ENCODE measurements at regions not wholly inside any gene's neighbourhood (a gene's known extent, or its start where the extent isn't known, plus 50 kb on each side); places are given as distances from the start of the nearest gene placed in this dataset.

DNA sequence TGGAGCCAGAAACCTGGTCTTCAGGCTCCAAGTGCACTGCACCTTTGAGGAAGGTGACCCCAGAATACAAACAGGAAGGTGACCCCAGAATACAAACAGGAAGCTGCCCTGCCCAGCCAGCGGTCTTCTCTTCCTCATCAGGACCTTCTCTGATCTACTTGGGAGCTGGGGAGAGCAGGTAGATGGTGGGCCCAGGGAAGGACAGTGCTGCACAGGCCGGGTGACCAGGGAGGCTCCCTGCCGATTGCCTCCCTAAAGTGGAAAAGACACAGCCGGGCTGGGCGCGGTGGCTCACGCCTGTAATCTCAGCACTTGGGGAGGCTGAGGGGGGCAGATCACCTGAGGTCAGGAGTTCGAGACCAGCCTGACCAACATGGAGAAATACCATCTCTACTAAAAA, 151.8 kb upstream of the CHST15 start:
- TF ChIP-seq, protein P1, sequence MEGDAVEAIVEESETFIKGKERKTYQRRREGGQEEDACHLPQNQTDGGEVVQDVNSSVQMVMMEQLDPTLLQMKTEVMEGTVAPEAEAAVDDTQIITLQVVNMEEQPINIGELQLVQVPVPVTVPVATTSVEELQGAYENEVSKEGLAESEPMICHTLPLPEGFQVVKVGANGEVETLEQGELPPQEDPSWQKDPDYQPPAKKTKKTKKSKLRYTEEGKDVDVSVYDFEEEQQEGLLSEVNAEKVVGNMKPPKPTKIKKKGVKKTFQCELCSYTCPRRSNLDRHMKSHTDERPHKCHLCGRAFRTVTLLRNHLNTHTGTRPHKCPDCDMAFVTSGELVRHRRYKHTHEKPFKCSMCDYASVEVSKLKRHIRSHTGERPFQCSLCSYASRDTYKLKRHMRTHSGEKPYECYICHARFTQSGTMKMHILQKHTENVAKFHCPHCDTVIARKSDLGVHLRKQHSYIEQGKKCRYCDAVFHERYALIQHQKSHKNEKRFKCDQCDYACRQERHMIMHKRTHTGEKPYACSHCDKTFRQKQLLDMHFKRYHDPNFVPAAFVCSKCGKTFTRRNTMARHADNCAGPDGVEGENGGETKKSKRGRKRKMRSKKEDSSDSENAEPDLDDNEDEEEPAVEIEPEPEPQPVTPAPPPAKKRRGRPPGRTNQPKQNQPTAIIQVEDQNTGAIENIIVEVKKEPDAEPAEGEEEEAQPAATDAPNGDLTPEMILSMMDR (IDR thresholded peaks at IDR 0.05 in 2 of 3, conservative IDR thresholded peaks at IDR 0.05 in 1 of 3; ENCODE audit: borderline replicate concordance in 1 of 3, insufficient read depth in 1 of 3, low read depth in 2 of 3, low read length in 2 of 3): no peak
- TF ChIP-seq SIN3A (IDR thresholded peaks at IDR 0.05; ENCODE audit: low read depth): no peak
- no peak for TF ChIP-seq POLR2AphosphoS5 (IDR thresholded peaks at IDR 0.05; ENCODE audit: low read depth, low read length)
